ENCODE measurements at regions not wholly inside any gene's neighbourhood (a gene's known extent, or its start where the extent isn't known, plus 50 kb on each side); places are given as distances from the start of the nearest gene placed in this dataset.

DNA sequence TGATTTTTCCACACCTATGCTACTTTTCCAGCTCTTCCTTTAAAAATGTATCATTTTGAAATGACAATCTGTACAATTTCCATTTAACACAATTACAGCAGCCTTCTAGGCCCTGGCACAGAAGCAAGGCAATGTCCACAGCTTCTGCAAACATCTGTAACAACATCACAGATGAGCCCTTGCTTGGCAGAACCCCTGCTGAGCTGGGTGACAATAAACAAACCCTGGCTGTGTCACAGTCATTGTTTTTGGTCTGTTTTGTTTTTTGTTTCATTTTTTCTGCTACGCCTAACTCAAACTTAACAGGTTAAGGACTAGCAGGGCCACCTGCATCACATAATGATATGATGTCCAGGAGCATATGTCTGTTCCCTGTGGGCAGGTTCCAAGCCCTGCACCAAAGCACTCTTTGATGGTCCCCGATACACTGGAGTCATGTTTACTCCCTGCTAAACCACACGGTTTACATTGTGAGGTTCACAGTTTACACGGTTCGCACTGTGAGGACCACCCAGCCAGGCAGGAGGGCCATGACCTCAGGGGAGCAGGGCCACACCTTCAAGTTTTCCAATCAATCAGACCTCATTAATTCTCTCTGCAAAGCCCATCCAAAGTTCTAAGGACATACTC, 186.8 kb upstream of the CHRNA7 start:
- Histone ChIP-seq H3K4me2 (ENCODE audit: extremely low read depth, insufficient read depth, low read length) (no peak overlapping the region), H3K36me3 (ENCODE audit: control insufficient read depth, insufficient read depth, low read length) (no peaks in the 10 kb centered on the region), H3K4me3 (replicated peaks in 1 of 4; ENCODE audit: control extremely low read depth in 1 of 4, insufficient read depth in 1 of 4, low read depth in 3 of 4, low read length in 4 of 4) (no peak overlapping the region), H2AFZ (ENCODE audit: low read length) (no peak overlapping the region), H4K20me1 (ENCODE audit: control insufficient read depth, extremely low read depth, insufficient read depth, low read length) (no peaks in the 10 kb centered on the region), H3K79me2 (ENCODE audit: control insufficient read depth, insufficient read depth, low read length) (no peaks in the 10 kb centered on the region), H3K9me3 (ENCODE audit: control insufficient read depth, insufficient read depth, low read depth, low read length) (no peaks in the 10 kb centered on the region), H3K9ac (ENCODE audit: insufficient read depth, low read length) (no peak overlapping the region), H3K27me3 (ENCODE audit: control insufficient read depth, insufficient read depth, low read length) (no peaks in the 10 kb centered on the region), H3K4me1 (ENCODE audit: control insufficient read depth, extremely low read depth, insufficient read depth, low read length) (no peaks in the 10 kb centered on the region), H3K27ac (ENCODE audit: insufficient read depth, low read length) (no peak overlapping the region)
- TF ChIP-seq CTCF (conservative IDR thresholded peaks at IDR 0.05 in 1 of 2, IDR thresholded peaks at IDR 0.05 in 1 of 2; ENCODE audit: low read depth in 1 of 2, low read length in 2 of 2) (no peak), EZH2 (IDR thresholded peaks at IDR 0.05; ENCODE audit: low read length, missing control alignments) (no peak)
- DNase-seq (ENCODE audit: low read depth in 2 of 2) = no peak

DNA sequence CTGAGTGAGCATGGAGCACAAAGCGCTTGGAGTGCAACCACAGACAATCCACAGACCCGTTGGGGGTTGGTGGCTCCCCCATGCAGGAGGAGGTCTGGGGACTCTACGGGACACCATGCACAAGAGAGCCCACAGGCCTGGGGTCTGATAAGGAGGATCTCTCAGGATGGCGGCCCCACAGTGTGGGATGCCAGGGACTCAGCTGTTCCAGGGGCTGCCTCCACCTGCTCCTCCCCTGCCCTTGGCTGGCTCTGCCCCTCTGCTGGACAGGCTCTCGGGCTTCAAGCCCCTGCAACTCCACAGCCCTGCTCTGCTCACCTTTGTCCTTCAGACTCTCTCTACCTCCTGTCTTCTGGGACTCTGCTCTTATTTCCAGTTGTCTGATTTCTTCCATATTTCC, 184.5 kb upstream of the CHRNA7 start:
- H3K4me3 ChIP-seq (replicated peaks in 1 of 4; ENCODE audit: control extremely low read depth in 1 of 4, insufficient read depth in 1 of 4, low read depth in 3 of 4, low read length in 4 of 4) = no peak overlapping the region
- H4K20me1 ChIP-seq (ENCODE audit: control insufficient read depth, extremely low read depth, insufficient read depth, low read length) = no peaks in the 10 kb centered on the region
- no peak overlapping the region for H2AFZ ChIP-seq (ENCODE audit: low read length)
- no peak overlapping the region for H3K27ac ChIP-seq (ENCODE audit: insufficient read depth, low read length)
- no peaks in the 10 kb centered on the region for H3K79me2 ChIP-seq (ENCODE audit: control insufficient read depth, insufficient read depth, low read length)
- H3K4me2 ChIP-seq (ENCODE audit: extremely low read depth, insufficient read depth, low read length) = no peak overlapping the region
- no peaks in the 10 kb centered on the region for H3K4me1 ChIP-seq (ENCODE audit: control insufficient read depth, extremely low read depth, insufficient read depth, low read length)
- H3K9me3 ChIP-seq (ENCODE audit: control insufficient read depth, insufficient read depth, low read depth, low read length) = no peaks in the 10 kb centered on the region
- DNase-seq (ENCODE audit: low read depth in 2 of 2) = no peak
- no peaks in the 10 kb centered on the region for H3K27me3 ChIP-seq (ENCODE audit: control insufficient read depth, insufficient read depth, low read length)
- H3K9ac ChIP-seq (ENCODE audit: insufficient read depth, low read length) = no peak overlapping the region
- no peak for TF ChIP-seq CTCF (conservative IDR thresholded peaks at IDR 0.05 in 1 of 2, IDR thresholded peaks at IDR 0.05 in 1 of 2; ENCODE audit: low read depth in 1 of 2, low read length in 2 of 2)
- no peak for TF ChIP-seq EZH2 (IDR thresholded peaks at IDR 0.05; ENCODE audit: low read length, missing control alignments)
- H3K36me3 ChIP-seq (ENCODE audit: control insufficient read depth, insufficient read depth, low read length) = no peaks in the 10 kb centered on the region

DNA sequence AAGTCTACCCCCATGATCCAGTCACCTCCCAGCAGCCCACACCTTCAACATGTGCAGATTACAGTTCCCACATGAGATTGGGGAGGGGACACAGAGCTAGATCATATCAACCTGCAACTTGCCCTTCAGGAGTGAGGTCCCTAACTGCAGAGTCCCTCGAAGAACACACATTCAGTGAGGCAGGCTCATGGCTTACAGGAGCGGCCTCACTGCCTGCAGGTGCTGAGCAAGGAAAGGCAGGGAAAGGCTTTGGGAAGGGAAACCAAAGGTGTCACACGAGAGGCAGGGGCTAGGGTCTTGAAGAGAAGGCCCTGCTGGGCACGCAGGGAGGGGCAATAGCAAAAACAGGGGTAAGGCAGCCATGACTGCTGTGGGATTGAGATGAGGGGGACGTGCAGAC, 182.4 kb upstream of the CHRNA7 start:
- Histone ChIP-seq H3K9me3 (ENCODE audit: control insufficient read depth, insufficient read depth, low read depth, low read length) (no peaks in the 10 kb centered on the region), H3K36me3 (ENCODE audit: control insufficient read depth, insufficient read depth, low read length) (no peaks in the 10 kb centered on the region), H3K27me3 (ENCODE audit: control insufficient read depth, insufficient read depth, low read length) (no peaks in the 10 kb centered on the region), H2AFZ (ENCODE audit: low read length) (no peak overlapping the region), H3K4me2 (ENCODE audit: extremely low read depth, insufficient read depth, low read length) (no peak overlapping the region), H3K4me1 (ENCODE audit: control insufficient read depth, extremely low read depth, insufficient read depth, low read length) (no peaks in the 10 kb centered on the region), H3K27ac (ENCODE audit: insufficient read depth, low read length) (no peak overlapping the region), H4K20me1 (ENCODE audit: control insufficient read depth, extremely low read depth, insufficient read depth, low read length) (no peaks in the 10 kb centered on the region), H3K9ac (ENCODE audit: insufficient read depth, low read length) (no peak overlapping the region), H3K4me3 (replicated peaks in 1 of 4; ENCODE audit: control extremely low read depth in 1 of 4, insufficient read depth in 1 of 4, low read depth in 3 of 4, low read length in 4 of 4) (no peak overlapping the region), H3K79me2 (ENCODE audit: control insufficient read depth, insufficient read depth, low read length) (no peaks in the 10 kb centered on the region)
- no peak for DNase-seq (ENCODE audit: low read depth in 2 of 2)
- TF ChIP-seq EZH2 (IDR thresholded peaks at IDR 0.05; ENCODE audit: low read length, missing control alignments) = no peak
- TF ChIP-seq CTCF (conservative IDR thresholded peaks at IDR 0.05 in 1 of 2, IDR thresholded peaks at IDR 0.05 in 1 of 2; ENCODE audit: low read depth in 1 of 2, low read length in 2 of 2) = no peak
